ENCODE measurements at regions not wholly inside any gene's neighbourhood (a gene's known extent, or its start where the extent isn't known, plus 50 kb on each side); places are given as distances from the start of the nearest gene placed in this dataset.

DNA sequence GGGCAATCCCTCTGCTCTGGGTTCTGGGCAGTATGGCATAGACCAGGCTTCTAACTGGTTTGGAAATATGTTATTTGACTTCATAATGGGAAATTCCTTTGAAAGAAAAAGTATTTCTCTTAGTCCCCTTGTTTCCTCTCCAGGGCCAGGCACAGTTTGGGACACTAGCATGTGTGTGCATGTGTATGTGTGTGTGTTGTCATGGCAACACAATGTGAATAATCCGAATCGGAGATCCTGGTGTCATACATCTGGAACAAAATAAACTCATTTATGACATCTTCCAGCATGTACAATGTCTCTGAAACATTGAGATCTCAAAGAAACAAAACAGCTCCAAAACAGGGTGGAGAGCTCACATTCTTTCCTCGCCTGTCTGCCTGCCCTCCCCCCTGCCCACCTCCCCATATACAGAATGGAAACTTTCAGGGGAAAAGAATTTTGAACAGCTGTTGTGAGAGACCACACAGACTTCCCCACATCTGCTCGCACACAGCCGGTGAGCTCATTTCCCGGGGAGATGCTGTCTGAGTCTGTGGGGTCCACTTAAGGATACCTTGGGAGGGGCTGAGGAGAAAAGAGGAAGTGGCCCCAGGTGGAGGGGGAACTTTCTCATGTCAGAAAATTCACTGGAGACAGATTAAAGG, 55.5 kb upstream of the PARP11 start:
- BruUV-seq (replicated peaks): no TSS peak
- no peaks in the 10 kb centered on the region for H4K20me1 ChIP-seq (ENCODE audit: control insufficient read depth, insufficient read depth)
- no peak overlapping the region for H3K9ac ChIP-seq (ENCODE audit: control insufficient read depth, insufficient read depth, low read length)
- RAD21 ChIA-PET (ENCODE audit: unreplicated experiment): no interaction called here
- no peaks in the 10 kb centered on the region for H3K9me3 ChIP-seq (replicated peaks; ENCODE audit: control insufficient read depth, insufficient read depth, low read length)
- no peak overlapping the region for H3K27ac ChIP-seq (ENCODE audit: control insufficient read depth, insufficient read depth)
- no peak for FAIRE-seq
- CTCF ChIA-PET: interaction anchor here (0.6 to 1.2 kb wide), 2 partner anchors 43 to 1276 kb away, joined by 3 to 4 read pairs; no protein-coding TSS in a partner anchor
- no peak overlapping the region for H3K4me3 ChIP-seq
- POLR2A ChIA-PET: no interaction called here
- WGBS (ENCODE audit: insufficient coverage, insufficient replicate concordance, low lambda C conversion rate, missing lambda C conversion rate): 0% methylated on average over 6 of the region's 6 CpGs
- SMC1A ChIA-PET (ENCODE audit: uncharacterized antibody, unreplicated experiment): no interaction called here
- in situ Hi-C loops (cut with MboI) (no loop called here), intact Hi-C loops (cut with micrococcal nuclease; ENCODE audit: unreplicated experiment) (no loop called here)
- H3K36me3 ChIP-seq (ENCODE audit: control insufficient read depth in 2 of 2, insufficient read depth in 2 of 2, low read length in 1 of 2): no peaks in the 10 kb centered on the region
- H3K27me3 ChIP-seq (replicated peaks in 1 of 2; ENCODE audit: control insufficient read depth in 2 of 2, insufficient read depth in 2 of 2, low read length in 1 of 2): peaks cover 7 to 9% of the 10 kb centered on the region in 2 experiments
- no peaks in the 10 kb centered on the region for H3K4me1 ChIP-seq (ENCODE audit: control insufficient read depth, insufficient read depth, low read length)
- DNase-seq (ENCODE audit: low read depth, low spot score): no peak
- ATAC-seq: no peak
- H3K4me2 ChIP-seq (ENCODE audit: control insufficient read depth, insufficient read depth): no peak overlapping the region
- no peak overlapping the region for H2AFZ ChIP-seq (ENCODE audit: control insufficient read depth, low read depth, low read length)
- no peaks in the 10 kb centered on the region for H3K79me2 ChIP-seq (ENCODE audit: control insufficient read depth, insufficient read depth, low read length)
- TF ChIP-seq SIN3A (IDR thresholded peaks at IDR 0.05; ENCODE audit: low read depth, low read length): no peak
- no peak for TF ChIP-seq JUND (IDR thresholded peaks at IDR 0.05; ENCODE audit: low read depth, low read length)
- TF ChIP-seq YBX1 (IDR thresholded peaks at IDR 0.05): no peak
- TF ChIP-seq, protein P1, sequence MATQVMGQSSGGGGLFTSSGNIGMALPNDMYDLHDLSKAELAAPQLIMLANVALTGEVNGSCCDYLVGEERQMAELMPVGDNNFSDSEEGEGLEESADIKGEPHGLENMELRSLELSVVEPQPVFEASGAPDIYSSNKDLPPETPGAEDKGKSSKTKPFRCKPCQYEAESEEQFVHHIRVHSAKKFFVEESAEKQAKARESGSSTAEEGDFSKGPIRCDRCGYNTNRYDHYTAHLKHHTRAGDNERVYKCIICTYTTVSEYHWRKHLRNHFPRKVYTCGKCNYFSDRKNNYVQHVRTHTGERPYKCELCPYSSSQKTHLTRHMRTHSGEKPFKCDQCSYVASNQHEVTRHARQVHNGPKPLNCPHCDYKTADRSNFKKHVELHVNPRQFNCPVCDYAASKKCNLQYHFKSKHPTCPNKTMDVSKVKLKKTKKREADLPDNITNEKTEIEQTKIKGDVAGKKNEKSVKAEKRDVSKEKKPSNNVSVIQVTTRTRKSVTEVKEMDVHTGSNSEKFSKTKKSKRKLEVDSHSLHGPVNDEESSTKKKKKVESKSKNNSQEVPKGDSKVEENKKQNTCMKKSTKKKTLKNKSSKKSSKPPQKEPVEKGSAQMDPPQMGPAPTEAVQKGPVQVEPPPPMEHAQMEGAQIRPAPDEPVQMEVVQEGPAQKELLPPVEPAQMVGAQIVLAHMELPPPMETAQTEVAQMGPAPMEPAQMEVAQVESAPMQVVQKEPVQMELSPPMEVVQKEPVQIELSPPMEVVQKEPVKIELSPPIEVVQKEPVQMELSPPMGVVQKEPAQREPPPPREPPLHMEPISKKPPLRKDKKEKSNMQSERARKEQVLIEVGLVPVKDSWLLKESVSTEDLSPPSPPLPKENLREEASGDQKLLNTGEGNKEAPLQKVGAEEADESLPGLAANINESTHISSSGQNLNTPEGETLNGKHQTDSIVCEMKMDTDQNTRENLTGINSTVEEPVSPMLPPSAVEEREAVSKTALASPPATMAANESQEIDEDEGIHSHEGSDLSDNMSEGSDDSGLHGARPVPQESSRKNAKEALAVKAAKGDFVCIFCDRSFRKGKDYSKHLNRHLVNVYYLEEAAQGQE (IDR thresholded peaks at IDR 0.05; ENCODE audit: low read depth, low read length): no peak
- no peak for TF ChIP-seq SRF (IDR thresholded peaks at IDR 0.05; ENCODE audit: low read depth in 2 of 2, low read length in 2 of 2)
- TF ChIP-seq BMI1 (IDR thresholded peaks at IDR 0.05; ENCODE audit: borderline replicate concordance): 0 out of 2 replicates have a peak, but pooled peaks have one; percentile 46
- peak; percentile 87 for TF ChIP-seq SPI1 (IDR thresholded peaks at IDR 0.05; ENCODE audit: borderline replicate concordance, insufficient read depth, low read depth, low read length)
- no peak for TF ChIP-seq TCF3 (IDR thresholded peaks at IDR 0.05; ENCODE audit: borderline replicate concordance, insufficient read depth, low read depth, low read length)
- TF ChIP-seq SUPT20H (IDR thresholded peaks at IDR 0.05; ENCODE audit: borderline replicate concordance, control insufficient read depth, low read depth, low read length): no peak
- no peak for TF ChIP-seq CBFB (IDR thresholded peaks at IDR 0.05; ENCODE audit: low read depth)
- no peak for TF ChIP-seq RFX5 (IDR thresholded peaks at IDR 0.05; ENCODE audit: low read depth, low read length)
- TF ChIP-seq, protein P2, sequence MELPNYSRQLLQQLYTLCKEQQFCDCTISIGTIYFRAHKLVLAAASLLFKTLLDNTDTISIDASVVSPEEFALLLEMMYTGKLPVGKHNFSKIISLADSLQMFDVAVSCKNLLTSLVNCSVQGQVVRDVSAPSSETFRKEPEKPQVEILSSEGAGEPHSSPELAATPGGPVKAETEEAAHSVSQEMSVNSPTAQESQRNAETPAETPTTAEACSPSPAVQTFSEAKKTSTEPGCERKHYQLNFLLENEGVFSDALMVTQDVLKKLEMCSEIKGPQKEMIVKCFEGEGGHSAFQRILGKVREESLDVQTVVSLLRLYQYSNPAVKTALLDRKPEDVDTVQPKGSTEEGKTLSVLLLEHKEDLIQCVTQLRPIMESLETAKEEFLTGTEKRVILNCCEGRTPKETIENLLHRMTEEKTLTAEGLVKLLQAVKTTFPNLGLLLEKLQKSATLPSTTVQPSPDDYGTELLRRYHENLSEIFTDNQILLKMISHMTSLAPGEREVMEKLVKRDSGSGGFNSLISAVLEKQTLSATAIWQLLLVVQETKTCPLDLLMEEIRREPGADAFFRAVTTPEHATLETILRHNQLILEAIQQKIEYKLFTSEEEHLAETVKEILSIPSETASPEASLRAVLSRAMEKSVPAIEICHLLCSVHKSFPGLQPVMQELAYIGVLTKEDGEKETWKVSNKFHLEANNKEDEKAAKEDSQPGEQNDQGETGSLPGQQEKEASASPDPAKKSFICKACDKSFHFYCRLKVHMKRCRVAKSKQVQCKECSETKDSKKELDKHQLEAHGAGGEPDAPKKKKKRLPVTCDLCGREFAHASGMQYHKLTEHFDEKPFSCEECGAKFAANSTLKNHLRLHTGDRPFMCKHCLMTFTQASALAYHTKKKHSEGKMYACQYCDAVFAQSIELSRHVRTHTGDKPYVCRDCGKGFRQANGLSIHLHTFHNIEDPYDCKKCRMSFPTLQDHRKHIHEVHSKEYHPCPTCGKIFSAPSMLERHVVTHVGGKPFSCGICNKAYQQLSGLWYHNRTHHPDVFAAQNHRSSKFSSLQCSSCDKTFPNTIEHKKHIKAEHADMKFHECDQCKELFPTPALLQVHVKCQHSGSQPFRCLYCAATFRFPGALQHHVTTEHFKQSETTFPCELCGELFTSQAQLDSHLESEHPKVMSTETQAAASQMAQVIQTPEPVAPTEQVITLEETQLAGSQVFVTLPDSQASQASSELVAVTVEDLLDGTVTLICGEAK (IDR thresholded peaks at IDR 0.05; ENCODE audit: borderline replicate concordance): no peak
- peak; percentile 52 for TF ChIP-seq EED (IDR thresholded peaks at IDR 0.05; ENCODE audit: low read depth)
- TF ChIP-seq CBX3 (IDR thresholded peaks at IDR 0.05; ENCODE audit: borderline replicate concordance, low read depth): no peak
- TF ChIP-seq NFYB (IDR thresholded peaks at IDR 0.05; ENCODE audit: insufficient read depth, low read depth, low read length): no peak
- no peak for TF ChIP-seq RB1 (IDR thresholded peaks at IDR 0.05; ENCODE audit: borderline replicate concordance)
- TF ChIP-seq DPF2 (IDR thresholded peaks at IDR 0.05): no peak
- TF ChIP-seq PAX5 (IDR thresholded peaks at IDR 0.05; ENCODE audit: borderline replicate concordance, low read depth, low read length): no peak
